ENCODE measurements at regions not wholly inside any gene's neighbourhood (a gene's known extent, or its start where the extent isn't known, plus 50 kb on each side); places are given as distances from the start of the nearest gene placed in this dataset.

- no peak for DNase-seq
Measured at GRCh38 chr6:153872946-153873345, 166.1 kb upstream of the OPRM1 start.

GRCh38 chr6:153862927-153863326, 176.1 kb upstream of the OPRM1 start:
- no peak for DNase-seq

GRCh38 chr6:153862139-153862538, 176.9 kb upstream of the OPRM1 start:
- no peak for DNase-seq

GRCh38 chr6:153858529-153858928, 180.5 kb upstream of the OPRM1 start:
- no peak for DNase-seq

GRCh38 chr6:153856929-153857376, 182.1 kb upstream of the OPRM1 start:
- DNase-seq: no peak

DNA sequence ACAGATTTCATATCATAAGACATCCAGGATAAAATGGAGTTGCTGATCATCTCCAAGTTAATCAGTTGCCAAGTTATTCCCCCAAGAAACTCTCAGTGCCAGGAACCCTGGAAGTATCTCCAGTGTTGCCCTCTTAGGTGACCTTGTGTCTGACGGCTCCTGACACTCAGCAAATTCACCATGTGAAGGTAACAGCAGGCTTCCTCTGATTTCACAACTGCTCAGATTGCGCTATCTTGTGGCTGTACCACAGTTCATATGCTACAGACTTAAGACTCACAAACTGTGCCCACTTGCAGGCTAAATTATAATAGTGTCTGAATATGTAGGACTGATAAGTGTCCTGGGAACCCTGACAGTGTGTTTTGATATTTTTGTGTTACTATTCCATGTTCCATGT, 186.6 kb upstream of the OPRM1 start:
- DNase-seq: no peak

GRCh38 chr6:153852034-153852433, 187.0 kb upstream of the OPRM1 start:
- DNase-seq: no peak

GRCh38 chr6:153849072-153849779, 189.8 kb upstream of the OPRM1 start:
- DNase-seq: no peak

DNA sequence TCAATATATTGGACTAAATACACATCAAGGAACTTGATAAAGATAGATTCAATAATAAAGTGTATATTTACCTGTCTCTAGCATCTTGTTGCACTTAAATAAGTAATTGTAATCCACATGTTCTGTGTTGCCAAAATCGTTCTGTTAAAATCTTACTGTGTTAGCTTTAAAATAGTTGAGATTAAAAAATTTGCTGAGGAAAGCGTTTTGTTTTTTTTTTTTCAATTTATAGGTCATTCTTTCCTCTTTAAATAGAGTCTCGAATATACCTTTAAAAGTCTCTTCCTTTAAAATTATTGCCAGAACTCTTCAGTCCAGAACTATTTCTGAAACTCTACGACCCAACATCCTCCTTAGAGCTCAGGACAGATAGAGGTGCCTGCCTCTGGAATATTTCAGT, 195.6 kb upstream of the OPRM1 start:
- no peak for DNase-seq

DNA sequence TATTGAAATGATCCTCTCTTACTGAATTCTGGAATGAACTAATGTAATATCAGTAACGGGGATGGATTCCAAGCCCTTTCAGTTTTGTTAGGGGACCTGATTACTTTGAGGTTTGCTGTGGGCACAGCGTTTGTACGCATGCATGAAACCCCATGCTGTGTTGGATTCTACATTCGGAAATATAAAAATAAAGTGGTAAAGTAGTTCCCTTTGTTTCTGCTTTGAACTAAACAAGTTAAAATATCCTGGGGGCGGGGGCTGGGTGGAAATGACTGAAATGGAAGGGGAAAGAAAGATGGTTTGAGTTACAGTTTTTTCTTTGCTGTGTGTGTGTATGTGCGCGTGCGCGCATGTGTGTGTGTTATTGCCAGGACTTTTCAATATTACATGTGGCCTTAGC, 196.5 kb upstream of the OPRM1 start:
- DNase-seq: no peak

GRCh38 chr6:153840039-153840850, 198.8 kb upstream of the OPRM1 start:
- no peak for DNase-seq

DNA sequence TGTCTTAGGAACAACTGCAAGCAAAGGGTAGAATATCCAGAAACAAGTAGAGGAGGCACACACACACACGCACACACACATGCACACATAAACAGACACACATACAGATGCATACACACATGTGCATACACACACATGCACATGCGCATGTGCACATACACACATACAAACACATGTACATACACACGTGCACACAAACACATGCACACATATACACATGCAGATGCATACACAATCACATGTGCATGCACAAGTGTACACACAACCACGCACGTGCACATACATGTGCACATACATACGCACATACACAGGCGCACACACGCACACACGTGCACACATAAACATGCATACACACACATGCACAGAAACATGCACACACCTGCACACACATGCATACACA, 206.5 kb upstream of the OPRM1 start:
- no peak for DNase-seq

DNA sequence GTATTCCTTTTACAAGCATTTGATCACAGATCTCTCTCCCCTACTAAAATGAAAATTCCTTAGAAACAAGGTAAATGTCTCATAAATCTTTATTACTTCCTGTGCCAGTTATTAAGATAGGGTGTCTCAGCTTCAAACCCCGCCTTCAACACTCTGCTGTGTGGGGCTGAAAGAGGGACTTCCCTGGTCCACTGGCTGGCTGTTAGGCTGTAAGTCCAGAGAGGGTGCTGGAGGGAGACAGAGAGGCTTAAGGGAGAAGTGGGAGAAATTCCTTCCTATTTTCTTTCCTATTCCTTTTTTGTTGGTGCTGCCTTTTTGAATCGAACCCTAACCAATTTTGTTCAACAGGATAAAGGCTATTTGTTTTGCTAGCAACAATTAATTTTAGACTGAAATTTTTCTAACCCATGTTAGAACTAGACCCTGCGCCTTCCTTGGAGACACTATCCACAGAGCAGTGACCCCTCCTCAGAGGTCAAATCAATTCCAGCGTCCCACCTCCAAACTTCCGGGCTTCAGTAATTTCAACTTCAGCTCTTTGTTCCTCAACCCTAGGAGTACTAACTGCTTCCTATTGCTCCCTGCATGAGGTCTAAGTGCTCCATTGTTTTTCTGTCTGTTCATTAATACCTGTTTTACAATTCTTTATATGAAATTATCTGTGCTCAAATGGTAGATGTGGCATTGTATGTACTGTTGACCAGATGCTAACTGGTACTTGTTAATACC, 207.5 kb upstream of the OPRM1 start:
- no peak for DNase-seq

- DNase-seq: no peak
Measured at GRCh38 chr6:153817173-153817572, 221.9 kb upstream of the OPRM1 start.

DNA sequence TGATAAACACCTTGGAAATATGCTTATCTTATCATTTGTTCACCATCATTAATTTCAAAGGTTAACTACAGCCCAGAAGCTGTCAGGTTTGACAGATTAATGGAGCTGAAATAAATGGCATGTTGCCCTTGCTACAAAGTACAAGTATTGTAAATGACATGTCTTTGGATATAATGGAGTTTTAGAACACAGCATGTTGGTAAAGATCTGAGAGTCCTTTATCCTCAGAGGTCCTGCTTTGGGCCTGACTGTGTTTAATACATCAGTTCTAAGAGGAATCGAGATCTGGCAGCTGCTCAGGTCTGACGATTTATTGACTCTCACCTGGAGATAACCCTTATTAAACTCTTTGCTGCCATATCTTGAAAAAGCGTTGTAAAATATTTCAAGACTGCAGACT, 222.7 kb upstream of the OPRM1 start:
- DNase-seq: no peak

DNA sequence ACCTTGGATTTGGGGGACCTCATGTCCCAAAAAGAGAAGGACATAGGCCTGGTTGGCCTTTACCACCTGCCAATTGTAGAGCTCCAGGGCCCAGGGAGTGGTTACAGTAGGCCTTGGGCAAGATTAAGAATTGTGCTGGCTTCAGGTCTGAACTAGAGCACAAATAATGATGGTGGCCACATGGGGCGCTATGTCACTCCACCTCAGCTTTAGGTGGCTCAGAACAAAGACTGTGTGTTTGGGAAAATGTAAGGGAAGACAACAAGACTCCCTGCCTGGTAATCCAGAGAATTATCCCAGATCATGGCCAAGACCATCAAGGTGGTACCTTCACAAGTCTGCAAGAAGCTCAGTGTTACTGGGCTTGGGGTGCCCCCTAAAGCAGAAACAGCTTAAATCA, 224.9 kb upstream of the OPRM1 start:
- no peak for DNase-seq

- DNase-seq: no peak
Measured at GRCh38 chr6:153804755-153805330, 234.2 kb upstream of the OPRM1 start.

GRCh38 chr6:153801917-153802316, 237.1 kb upstream of the OPRM1 start:
- no peak for DNase-seq

GRCh38 chr6:153800580-153801188, 238.4 kb upstream of the OPRM1 start:
- no peak for DNase-seq

- DNase-seq: no peak
Measured at GRCh38 chr6:153790876-153791473, 248.1 kb upstream of the OPRM1 start.

GRCh38 chr6:153790048-153790447, 249.0 kb upstream of the OPRM1 start:
- DNase-seq: no peak

GRCh38 chr6:153787341-153787606, 251.8 kb upstream of the OPRM1 start:
- DNase-seq: no peak

DNA sequence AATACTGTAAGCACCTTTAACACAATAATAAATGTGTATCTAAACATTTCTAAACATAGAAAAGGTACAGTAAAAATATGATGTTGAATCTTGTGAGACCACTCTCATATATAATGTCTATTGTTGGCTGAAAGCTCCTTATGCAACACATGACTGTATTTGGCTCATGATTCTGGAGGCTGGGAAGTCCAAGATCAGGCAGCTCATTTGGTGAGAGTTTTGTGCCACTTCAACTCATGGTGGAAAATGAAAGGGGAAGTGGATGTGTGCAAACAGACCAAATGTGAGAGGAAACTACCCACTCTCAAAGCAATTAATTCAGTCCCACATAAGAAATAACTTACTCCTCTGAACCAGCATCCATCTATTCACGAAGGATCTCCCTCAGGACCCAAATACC, 257.7 kb upstream of the OPRM1 start:
- DNase-seq: no peak

Data from NCI-H187 (cell line).